GM19035 (cell line): ENCODE measurements at regions not wholly inside any gene's neighbourhood (a gene's known extent, or its start where the extent isn't known, plus 50 kb on each side); places are given as distances from the start of the nearest gene placed in this dataset.
A peak's percentile ranks its signal among the peaks of the same experiment; 100 is the strongest.
"Not testable (repeated sequence)": the region's sequence is repeated elsewhere in the genome, so short reads cannot be mapped to it uniquely, and the experiment has no call there.

Experiments used
- ATAC-seq: cut with Tn5 transposase; IDR thresholded peaks from one replicate; pipeline ENCODE4 v1.9.1; 2021; ENCODE audit not compliant: unreplicated experiment

GRCh38 chr4:128688846-128689437 is 120.6 kb upstream of the JADE1 start:
- no peak for ATAC-seq

- no peak for ATAC-seq
These were observed 121.3 kb upstream of the JADE1 start for GRCh38 chr4:128688033-128688721.

GRCh38 chr4:128686810-128687209 is 122.7 kb upstream of the JADE1 start:
- ATAC-seq, result no peak

- no peak for ATAC-seq
These were observed 123.5 kb upstream of the JADE1 start for GRCh38 chr4:128686032-128686465.

GRCh38 chr4:128684016-128684415 is 125.5 kb upstream of the JADE1 start:
- ATAC-seq, result no peak

GRCh38 chr4:128682942-128683666 is 126.4 kb upstream of the JADE1 start:
- ATAC-seq, result no peak

- no peak for ATAC-seq
These were observed 133.4 kb upstream of the JADE1 start for GRCh38 chr4:128676095-128676494.

- ATAC-seq, result peak; percentile 95
These were observed 134.4 kb upstream of the JADE1 start for GRCh38 chr4:128675083-128675482.

- not testable (repeated sequence) for ATAC-seq
These were observed 136.3 kb upstream of the JADE1 start for GRCh38 chr4:128673159-128673558.

GRCh38 chr4:128672596-128672995 is 136.9 kb upstream of the JADE1 start:
- not testable (repeated sequence) for ATAC-seq

- ATAC-seq, result no peak
These were observed 139.0 kb upstream of the JADE1 start for GRCh38 chr4:128670513-128670912.

GRCh38 chr4:128668566-128668965 is 140.9 kb upstream of the JADE1 start:
- ATAC-seq, result no peak

- ATAC-seq, result no peak
These were observed 144.0 kb upstream of the JADE1 start for GRCh38 chr4:128665514-128665913.

GRCh38 chr4:128663325-128663724 is 146.2 kb upstream of the JADE1 start:
- peak; percentile 72 for ATAC-seq

GRCh38 chr4:128661479-128661878 is 148.0 kb upstream of the JADE1 start:
- no peak for ATAC-seq

GRCh38 chr4:128660361-128661215 is 148.9 kb upstream of the JADE1 start:
- no peak for ATAC-seq

- ATAC-seq, result no peak
These were observed 151.3 kb upstream of the JADE1 start for GRCh38 chr4:128658214-128658631.

- ATAC-seq, result no peak
These were observed 151.9 kb upstream of the JADE1 start for GRCh38 chr4:128657638-128658037.

- ATAC-seq, result no peak
These were observed 155.0 kb upstream of the JADE1 start for GRCh38 chr4:128654465-128654864.

- ATAC-seq, result no peak
These were observed 155.7 kb upstream of the JADE1 start for GRCh38 chr4:128653527-128654444.
